Femur (tissue), 1 donor: ENCODE measurements at regions not wholly inside any gene's neighbourhood (a gene's known extent, or its start where the extent isn't known, plus 50 kb on each side); places are given as distances from the start of the nearest gene placed in this dataset.
"Not testable (repeated sequence)": the region's sequence is repeated elsewhere in the genome, so short reads cannot be mapped to it uniquely, and the experiment has no call there.

Experiments used
- DNase-seq: peaks from one replicate; pipeline ENCODE4 v3.0.0-alpha.2; 2017

DNA sequence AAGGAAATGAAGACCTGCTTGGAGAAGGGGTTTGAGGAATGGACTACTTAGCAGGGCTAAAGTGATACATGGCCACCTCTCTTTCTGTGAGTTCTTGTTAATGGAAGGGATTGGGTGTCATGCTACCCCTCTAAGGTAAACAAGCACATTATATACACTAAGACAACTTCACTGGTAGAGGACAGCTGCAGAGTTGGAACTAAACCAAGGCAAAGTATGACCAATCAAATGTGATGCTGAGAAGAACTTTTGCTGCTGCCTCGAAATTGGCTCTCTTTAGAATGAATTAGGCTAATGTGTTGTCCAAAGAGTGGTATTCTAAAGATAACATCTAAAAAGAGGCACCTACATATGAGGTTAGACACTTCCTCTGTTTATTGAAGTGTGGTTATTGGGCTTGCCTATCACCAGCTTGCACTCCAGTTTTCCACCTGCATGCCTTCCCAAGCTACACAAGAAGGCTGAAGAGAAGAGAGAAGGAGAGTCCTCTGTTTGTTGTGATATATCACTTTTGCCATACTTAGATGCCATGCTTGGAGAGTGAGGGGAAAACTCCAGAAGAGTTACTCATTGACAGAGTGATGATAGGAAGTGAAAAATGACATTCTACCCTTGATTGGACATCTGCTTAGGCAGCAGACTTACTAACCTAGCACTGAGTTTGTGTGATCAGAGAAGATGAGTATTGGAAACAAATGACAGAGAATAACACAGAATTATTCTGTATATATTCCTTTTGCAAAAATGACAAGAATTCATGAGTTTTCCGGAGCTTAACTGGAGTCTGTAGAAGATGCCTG is 536.1 kb downstream of the ZNF608 start:
- DNase-seq: no peak

DNA sequence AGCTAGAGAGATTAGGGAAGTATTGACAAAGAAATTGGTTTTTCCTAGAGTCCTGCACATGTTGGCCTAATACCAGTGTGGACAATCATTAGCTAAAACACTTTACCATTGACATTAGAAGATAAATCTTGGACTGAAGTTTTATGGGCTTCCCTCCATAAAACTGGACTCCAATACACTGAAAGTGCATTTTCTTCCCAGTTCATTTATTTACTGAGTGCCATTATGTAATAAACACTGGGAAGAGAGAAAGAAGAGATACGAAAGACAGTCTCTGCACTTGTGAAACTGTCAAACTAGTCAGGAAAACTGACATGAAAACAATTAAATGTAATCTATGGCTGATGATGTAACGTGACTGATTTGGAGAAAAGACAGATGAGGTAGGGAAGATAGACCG is 539.3 kb downstream of the ZNF608 start:
- DNase-seq: no peak

DNA sequence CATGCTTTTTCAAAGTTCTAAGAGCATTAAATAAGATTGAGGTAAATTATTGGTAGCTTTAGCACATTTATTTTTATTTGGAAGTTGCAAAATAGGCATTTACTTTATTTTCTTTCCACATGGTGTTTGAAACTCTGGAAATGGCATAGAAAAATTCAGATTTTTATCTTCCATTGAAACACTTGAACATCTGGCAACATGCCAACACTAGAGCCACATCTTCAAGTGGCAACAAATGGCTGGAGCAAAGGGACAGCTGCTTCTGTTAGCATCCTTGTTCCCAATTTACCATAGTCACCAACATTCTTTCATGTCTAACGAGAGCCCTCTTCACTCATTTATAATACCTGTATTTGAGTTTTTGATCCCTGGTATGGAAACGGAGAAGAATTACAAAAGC is 539.9 kb downstream of the ZNF608 start:
- DNase-seq: no peak

DNA sequence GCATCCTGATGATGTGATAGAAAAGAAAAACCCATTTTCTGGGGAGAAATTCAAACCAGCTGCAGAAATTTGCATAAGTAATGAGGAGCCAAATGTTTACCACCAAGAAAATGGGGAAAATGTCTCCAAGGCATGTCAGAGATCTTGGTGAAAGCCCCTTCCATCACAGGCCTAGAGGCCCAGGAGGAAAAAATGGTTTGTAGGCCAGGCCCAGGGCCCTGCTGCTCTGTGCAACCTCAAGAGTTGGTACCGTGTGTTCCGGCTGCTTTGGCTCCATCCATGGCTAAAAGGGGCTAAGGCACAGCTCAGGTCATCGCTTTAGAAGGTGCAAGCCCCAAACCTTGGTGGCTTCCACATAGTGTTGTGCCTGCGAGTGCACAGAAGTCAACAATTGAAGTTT is 543.1 kb downstream of the ZNF608 start:
- DNase-seq: no peak

DNA sequence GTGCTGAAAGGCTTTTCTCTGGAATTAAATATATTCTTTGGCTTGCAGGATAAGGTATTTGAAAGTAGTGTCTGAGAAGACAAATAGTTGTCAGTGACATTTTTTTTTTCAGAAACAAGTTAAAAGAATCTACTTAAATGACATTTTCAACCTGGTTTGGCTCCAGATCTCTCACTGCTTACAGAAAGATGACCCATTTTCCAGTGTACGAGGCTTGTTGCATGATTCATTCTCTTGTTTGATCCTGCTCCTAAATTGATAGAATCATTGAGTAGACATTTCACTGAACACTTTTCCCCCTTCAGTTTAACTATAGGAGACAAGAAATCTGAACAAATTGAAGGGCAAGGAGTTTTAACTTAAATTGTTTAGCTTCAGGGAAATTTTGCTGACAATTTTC is 546.1 kb downstream of the ZNF608 start:
- DNase-seq: no peak

DNA sequence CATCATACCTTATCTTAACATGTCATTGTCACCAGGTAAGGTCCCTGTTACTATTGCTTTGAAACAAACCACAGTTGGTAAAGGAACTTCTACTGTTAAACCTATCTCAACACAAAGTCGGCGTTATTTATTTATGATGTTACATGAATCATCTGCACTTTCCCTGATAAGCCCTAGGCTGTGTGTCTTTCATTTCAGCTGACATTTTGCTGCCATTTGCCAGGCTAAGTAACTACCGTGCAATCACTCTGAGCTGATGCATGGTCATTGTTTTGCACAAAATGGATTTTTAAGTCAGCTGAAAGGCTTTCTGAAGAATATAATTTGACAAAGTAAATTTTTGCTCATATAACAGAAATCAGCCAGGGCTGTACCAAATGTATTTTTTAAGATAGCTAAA is 546.5 kb downstream of the ZNF608 start:
- no peak for DNase-seq

DNA sequence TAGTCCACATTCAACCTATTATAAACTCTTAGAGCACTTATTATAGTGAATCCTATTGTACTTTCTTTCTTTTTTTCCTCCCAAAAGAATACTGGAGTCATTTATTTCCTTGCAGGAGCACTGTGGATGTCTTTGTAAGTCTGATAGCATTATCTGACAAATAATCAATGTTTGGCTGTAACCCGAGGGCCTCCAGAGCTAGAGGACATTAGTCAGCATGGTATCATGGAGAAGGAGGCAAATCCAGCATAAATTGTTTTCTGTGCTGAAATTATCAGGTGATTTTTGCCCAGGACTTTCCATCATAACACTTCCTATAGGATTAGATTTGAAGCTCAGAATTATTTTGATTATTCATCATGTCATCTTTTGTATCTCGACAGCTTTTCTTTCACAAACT is 551.0 kb downstream of the ZNF608 start:
- DNase-seq: no peak

DNA sequence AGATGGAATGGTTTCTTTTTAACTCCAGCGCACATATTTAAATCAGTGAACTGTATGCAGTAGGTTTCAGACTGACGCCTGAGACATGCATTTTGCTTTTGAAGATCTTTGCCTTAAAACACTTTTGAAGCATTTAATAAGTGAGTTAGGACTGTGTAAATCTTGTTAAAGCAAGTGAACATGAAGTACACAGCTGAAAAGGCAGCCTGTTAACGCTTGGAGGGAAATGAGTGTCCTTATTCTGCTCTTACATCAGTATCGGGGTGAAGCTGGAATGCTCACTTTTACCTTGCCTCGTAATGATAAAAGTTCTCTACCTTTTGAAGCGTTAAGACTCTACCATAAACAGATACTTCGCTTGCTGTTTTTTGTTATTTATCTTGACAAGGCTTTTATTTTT is 552.2 kb downstream of the ZNF608 start:
- DNase-seq: no peak

DNA sequence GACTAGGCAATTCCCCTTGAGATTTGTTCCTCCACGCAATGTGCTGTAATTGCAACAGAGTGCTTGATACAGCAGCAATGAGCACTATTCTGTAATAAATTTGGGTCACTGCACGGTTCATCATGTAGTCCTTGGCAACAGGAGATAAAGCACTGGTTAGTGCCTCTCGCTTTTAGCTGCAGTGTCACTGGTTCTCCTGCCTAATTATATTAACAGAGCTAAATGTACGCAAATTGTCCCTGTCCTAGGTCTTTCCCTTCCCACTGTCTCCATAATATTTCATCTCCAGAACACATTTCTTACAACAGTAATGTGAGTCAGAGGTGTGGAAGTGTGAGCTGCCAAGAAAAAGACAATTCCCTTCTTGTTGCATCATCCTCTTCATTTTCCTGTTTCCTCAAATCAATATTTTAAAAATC is 553.1 kb downstream of the ZNF608 start:
- no peak for DNase-seq

DNA sequence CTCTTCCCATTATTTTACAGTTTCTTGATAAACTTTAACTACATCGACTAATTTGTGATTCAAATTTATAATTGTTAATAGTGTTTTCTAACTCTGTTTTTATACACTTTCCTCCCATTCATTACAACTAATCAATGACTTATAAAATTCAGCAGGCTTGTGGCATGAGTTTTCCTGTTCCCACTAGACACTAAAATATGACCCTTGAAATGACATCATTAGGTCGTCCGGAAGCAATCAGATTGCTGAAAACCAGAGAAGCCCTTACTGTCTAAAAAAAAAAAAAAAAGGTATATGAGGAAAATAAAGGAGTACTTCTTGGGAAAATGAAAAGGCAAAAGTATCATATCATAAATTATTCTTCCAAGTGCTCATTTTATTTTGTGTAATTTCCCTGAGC is 553.7 kb downstream of the ZNF608 start:
- DNase-seq: no peak

DNA sequence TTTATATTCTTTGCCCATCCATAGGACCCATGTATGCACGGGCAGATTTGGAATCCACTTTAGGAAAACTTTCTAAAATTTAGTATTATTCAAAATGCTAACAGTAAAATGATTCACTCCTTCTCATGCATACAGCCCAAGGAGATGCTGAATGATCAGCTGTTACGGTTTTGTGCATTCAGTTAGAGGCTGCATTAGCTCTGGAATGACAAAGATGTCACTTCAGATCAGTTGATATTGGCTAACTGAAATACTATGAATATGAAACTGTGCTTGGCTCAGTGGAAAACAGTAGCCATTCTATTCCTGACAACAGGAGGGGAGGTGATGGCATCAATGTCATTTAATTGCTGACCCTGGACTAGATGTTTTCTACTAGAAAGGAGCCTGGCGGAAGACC is 560.7 kb downstream of the ZNF608 start:
- no peak for DNase-seq

DNA sequence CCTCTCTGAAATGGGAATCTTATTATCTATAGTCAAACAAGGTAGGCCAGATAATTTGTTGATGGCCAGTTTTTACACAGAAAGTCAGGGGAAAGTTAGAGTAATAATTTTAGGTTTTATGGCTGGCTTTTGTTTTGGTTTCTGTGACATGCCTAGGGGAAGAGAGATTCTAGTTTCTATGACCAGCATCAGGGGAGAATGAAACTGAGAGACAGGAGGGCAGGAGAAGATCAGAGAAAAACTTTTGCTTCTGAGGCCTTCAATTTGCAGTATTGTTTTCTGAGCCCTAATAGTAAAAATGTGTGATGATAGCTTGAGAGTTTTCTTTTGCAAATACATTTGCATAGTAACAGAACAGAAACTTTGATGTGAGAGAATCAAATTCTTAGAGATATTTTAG is 564.3 kb downstream of the ZNF608 start:
- DNase-seq: no peak

DNA sequence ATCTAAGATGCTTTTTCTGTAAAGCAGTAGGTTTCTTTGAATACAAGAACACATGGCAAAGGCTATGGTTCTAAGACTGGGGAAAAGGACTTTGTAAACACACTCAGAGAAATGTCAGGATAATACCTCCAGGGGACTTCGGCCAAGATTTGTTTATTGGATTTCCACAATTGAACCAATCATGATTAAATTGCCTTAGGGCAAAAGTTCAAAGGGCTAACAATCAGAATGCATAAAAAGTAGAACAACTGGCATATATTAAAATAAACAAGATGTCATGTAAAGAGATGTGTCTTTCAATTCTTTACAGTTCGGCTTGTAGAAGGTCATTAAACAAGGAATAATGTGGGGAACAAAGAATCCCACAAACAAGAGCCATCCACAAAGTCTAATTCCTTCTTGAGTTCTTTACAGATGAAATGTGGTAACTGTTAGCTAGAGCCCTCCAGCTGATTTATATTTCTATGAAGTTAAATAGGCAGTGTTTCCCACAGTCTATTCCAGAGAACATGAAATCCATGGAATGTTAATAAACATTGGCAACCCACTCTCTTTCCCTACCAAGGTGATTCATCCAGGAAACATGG is 565.5 kb downstream of the ZNF608 start:
- no peak for DNase-seq

DNA sequence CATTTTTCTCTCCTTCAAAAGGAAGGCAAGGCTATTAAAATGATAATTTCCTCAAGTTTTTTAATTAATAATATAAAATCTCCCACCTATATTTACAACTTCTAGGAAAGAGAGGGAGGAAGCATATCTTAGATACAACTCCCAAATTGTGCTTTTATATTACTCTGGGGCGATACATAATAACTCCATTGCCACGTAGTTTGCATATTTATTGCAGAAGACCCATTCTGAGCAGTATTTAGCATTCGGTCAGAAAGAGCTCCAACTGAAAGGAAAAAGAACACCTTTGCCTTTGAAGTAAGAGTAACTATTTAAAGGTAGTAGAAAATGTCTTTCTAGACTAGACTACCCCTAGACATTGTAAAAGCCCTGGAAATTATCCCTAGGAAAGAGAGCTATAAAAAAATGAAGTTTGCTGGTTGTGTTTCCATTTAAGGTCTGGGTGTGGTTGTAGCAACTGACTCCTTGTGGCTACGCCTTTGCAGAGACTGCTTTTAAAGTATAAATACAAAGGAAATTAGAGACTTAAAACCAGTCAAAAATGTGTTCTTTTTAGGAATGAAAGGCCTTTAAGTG is 566.1 kb downstream of the ZNF608 start:
- DNase-seq: no peak

DNA sequence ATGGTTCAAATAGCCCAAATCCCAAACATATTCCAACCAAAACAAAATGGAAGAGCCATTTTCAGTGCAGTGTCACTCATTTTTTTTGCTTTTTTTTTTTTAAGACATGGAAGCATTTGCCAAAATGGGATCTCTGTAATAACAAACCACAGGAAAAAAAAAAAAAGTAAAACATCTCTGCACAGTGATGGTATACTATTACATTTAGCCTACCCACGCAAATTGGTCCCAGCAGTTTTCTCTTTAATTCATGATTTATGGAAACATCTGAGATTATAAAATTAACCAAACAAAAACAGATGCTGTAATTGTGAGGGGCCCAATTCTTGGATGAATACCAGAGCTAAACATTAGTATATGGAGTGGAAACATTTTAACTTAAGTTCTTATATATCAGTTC is 566.6 kb downstream of the ZNF608 start:
- no peak for DNase-seq

DNA sequence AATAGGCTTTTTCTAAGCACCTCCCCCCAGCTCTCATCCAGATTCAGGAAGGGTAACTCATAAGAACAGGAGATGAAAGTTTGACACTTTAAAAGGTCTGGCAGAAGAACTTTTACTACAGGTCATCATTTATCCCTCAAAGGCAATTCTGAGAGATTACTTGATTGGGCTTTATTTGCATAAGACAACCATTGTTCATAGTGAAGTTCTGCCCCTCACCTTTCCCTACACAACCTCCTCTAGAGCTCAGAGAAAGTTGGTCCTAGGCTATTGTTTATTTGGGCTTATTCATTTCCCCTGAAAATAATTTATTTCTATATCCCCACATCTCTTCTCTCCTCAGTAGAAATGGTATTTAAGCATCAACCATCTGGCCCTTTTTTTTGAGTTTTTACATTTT is 568.4 kb downstream of the ZNF608 start:
- DNase-seq: no peak

DNA sequence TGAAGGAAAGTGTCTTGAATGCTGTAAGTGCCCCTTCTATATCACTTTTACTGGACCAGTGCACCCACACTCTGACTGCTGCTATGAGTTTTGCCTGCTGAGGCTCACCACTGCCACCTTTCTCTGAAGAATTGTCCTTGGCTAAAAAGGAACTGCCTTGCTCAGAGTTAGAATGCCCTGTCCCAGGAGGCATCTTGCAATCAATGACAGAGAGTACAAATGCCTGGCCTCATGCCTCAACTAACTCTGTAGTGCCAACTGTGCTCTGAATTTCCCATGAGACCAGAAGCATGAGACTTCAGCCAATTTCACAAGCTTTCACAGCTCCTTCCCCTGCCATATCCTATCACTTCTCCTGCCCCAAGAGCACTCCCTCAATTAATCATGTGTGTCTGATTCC is 569.7 kb downstream of the ZNF608 start:
- DNase-seq: no peak

DNA sequence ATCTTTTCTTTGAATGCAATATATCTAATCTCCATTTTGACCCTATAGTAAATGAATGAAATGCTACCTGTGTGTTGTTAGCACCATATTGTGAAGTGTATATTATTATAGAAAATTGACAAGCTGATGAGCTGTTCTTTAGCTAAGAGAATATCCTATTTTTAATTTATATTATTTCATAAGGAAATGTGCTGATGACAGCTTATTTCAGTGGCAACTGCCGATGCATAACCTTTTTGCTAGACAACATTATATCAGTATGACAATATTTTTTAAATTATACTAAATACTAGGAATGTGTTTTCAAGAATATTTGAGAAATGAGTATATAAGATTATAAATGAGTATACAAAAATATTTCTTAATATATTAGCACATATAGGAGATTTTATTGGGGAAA is 573.1 kb downstream of the ZNF608 start:
- no peak for DNase-seq

DNA sequence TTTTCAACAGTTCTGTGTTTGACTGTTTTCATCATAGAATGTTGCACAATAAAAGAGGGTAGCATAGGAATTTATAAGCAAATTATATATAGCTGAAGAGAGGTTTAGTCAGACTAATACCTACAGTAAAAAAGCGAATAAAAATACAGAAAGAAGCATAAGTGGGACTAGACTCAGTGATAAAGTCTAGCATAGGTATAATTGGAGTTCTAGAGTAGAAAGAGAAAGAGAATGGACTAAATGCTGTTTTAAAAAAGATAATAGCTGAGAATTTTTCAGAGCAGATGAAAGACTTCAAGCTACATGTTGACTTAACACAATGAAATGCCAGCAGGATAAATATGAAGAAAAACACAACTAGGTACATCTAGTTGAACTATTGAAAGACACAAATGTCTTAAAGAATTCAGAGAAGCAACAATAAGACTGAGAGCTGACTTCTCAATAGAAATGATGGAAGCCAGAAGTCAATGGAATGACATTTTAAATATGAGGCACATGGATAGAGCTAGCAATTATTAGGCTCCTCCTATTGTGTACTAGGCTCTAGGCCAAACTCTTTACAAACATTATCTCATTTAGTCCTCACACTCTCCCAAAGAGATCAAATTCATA is 573.9 kb downstream of the ZNF608 start:
- no peak for DNase-seq

DNA sequence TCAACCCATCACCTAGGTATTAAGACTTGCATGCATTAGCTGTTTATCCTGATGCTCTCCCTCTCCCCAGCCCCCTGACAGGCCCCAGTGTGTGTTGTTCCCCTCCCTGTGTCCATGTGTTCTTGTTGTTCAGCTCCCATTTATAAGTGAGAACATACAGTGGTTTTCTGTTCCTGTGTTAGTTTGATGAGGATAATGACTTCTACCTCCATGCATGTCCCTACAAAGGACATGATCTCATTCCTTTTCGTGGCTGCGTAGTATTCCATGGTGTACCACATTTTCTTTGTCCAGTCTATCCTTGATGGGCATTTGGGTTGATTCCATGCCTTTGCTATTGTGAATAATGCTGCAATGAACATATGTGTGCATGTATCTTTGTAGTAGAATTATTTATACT is 578.3 kb downstream of the ZNF608 start:
- not testable (repeated sequence) for DNase-seq

DNA sequence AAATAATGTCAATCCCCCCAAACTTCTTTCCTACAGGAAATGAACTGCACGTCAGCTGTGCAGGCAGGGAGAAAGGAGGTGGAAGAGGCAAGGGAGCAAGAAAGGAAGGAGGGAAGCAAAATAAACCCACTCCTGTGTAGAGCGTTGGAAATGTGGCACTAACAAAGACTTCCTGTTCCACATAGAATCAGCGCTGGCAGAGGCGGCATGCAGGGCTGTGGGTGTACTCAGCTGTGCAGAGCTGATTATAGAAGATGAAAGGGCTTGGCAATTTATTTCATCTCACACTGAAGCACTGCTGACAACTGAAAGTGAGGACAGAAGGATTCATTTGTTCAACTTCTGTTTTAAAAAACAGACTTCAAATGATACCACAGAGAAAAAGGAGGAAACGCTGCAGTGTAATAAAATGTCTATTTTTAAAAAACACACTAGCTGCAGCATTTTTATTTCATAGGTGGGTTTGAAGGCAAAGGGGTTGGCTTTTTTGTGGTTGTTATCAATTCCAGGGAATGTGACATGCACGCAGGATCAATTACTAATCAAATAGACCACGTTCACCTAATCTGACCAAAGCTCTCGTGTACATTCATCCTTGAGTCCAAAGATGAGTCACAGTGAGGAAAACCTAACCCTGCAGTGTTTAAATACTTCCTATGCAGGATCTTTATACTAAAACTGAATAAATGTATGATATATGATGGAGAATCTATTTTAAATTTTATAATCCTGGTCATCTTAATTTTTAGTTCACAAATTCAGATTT is 583.5 kb downstream of the ZNF608 start:
- peak; percentile 31 for DNase-seq

DNA sequence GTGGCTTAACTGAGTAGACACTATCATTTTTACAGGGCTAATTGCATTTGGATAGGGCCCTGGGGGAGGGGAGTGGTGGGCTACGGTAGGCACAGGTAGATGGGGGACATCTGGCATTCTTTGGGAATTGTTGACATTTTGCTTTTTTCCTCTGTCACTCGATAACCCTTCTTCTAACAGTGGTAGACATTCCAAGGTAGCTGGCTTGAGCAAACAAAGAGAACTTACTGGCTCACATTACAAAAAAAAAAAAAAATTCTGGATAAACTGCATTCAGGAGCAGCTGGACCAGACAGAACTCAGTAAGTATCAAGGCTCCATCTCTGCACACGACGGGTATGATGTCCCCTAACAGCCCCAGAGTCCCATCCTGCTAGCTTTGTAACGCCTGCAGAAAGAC is 585.2 kb downstream of the ZNF608 start:
- DNase-seq: no peak

DNA sequence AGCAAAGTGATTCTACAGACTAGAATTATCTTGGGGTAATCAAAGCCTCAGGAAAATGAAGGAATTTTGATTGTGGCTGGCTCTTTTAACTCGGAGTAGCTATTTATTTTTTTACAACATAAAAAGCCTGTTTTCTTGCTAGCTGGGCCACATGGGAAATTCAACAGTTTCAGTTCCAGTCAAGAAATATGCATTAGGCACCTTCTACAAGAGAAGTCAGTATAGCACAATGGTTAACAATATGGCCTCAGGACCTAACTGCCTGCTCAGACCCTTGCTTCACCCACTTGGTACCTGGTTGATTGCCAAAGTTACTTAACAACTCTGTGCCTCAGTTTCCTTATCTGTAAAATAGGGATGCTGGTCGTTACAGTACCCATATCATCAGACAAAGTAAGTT is 586.2 kb downstream of the ZNF608 start:
- no peak for DNase-seq
